ENCODE measurements at regions not wholly inside any gene's neighbourhood (a gene's known extent, or its start where the extent isn't known, plus 50 kb on each side); places are given as distances from the start of the nearest gene placed in this dataset.

DNA sequence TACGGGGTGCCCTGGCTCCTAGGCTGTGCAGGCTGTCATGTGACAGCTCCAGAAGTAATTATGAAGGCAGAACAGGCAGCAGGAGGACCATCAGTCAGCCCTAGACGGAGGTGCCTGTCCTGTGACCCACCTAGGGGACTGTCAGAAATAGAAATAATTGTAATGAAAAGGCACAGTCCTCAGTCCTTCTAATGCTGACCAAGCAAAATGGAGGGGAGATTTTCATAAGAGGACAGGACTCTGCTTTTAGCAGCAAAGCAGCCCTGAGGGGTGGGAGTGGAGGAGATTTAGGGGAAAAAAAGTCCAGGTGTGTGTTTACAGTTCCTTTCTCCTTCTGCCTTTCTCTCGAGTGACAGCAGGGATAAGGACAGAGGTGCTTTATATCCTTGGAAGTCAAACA is 108.3 kb upstream of the KIRREL3 start:
- TF ChIP-seq POLR2A (IDR thresholded peaks at IDR 0.05; ENCODE audit: low read depth, low read length), result no peak
- TF ChIP-seq, protein P1, sequence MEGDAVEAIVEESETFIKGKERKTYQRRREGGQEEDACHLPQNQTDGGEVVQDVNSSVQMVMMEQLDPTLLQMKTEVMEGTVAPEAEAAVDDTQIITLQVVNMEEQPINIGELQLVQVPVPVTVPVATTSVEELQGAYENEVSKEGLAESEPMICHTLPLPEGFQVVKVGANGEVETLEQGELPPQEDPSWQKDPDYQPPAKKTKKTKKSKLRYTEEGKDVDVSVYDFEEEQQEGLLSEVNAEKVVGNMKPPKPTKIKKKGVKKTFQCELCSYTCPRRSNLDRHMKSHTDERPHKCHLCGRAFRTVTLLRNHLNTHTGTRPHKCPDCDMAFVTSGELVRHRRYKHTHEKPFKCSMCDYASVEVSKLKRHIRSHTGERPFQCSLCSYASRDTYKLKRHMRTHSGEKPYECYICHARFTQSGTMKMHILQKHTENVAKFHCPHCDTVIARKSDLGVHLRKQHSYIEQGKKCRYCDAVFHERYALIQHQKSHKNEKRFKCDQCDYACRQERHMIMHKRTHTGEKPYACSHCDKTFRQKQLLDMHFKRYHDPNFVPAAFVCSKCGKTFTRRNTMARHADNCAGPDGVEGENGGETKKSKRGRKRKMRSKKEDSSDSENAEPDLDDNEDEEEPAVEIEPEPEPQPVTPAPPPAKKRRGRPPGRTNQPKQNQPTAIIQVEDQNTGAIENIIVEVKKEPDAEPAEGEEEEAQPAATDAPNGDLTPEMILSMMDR (IDR thresholded peaks at IDR 0.05; ENCODE audit: extremely low read depth in 1 of 2, insufficient read depth in 1 of 2, low read depth in 1 of 2, low read length in 2 of 2), result no peak

Measured in endothelial cell of umbilical vein (primary cell).